GM18502 (cell line): ENCODE measurements at regions not wholly inside any gene's neighbourhood (a gene's known extent, or its start where the extent isn't known, plus 50 kb on each side); places are given as distances from the start of the nearest gene placed in this dataset.
A peak's percentile ranks its signal among the peaks of the same experiment; 100 is the strongest.

Source experiments
- ATAC-seq: cut with Tn5 transposase; IDR thresholded peaks from one replicate; pipeline ENCODE4 v1.9.1; 2021; ENCODE audit warnings: mild to moderate bottlenecking; ENCODE audit not compliant: unreplicated experiment, poor library complexity

DNA sequence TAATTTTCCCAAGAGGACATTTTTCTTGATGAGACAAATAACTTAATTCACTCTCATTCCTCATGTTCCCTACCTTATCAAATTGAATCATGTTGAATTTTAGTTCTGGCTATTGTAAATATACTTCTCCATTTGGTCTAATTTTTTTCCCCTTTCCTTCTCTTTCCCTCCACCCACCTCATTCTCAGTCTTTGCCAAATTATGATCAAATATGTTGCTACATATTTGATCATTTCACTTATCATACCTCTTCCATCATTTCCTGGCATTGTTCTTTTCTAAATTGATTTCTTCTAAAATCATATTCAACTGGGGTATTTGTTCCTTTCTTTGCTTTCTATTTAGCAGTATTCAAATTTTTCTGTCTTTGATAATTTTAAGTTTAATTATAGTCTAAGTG, 52.3 kb downstream of the HDGFL1 start:
- ATAC-seq, result no peak

- ATAC-seq, result no peak
These were observed 53.0 kb downstream of the HDGFL1 start for GRCh38 chr6:22622351-22622750.

DNA sequence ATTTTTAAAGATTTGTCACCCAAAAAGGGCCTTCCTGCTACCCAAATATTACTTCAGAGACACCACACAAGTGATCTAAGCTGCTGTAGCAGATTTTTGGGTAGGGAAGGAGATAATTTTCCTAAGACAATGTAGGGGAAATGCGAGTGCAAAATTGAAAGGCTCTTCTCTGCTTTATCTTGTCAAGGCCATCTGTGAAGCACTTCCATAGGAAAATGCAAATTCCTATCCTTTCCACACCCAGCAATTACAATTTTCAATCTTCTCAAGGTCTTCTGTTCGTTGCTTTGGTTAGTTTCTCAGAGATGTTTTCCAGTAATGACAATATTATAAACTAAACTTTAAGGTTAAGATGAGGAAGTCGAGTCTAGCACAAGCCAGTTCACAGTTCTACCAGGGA, 53.4 kb downstream of the HDGFL1 start:
- no peak for ATAC-seq

DNA sequence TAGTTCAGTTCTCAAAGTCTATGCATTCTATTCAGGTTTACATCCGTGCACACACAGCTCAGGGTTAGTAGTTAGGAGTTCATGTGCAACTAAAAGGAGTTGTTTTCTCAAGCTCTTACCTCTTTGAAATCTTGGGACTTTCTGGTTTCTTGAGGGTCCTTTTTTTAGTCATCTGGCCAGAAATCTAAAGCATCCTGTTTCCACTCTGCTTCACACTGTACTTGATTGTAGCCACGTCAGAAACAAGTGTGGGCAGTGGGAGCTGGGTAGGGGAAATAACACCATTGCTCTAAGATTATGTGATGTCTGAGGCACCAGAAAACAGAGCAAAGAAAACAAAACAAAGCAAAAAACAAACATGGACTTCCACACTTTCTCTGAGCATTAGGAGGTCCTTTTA, 58.3 kb downstream of the HDGFL1 start:
- no peak for ATAC-seq

DNA sequence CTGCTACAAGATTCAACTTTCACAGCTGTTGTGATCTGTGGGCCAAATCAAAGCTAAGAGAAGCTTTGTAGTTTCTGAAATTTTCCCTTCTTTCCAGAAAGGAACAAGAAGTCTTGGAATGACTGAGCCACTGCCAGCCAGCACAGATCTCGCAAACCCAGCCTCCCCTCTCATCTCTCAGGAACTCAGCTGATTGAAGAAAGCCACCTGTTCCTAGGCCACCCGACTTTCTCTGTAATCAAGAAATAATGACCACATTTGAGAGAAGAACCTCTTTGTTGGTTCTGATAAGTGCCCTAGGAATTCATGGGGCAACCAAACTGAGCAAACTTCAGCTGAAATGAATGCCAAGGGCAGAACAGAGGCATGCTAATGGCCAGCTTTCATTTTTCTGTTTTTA, 61.7 kb downstream of the HDGFL1 start:
- no peak for ATAC-seq

DNA sequence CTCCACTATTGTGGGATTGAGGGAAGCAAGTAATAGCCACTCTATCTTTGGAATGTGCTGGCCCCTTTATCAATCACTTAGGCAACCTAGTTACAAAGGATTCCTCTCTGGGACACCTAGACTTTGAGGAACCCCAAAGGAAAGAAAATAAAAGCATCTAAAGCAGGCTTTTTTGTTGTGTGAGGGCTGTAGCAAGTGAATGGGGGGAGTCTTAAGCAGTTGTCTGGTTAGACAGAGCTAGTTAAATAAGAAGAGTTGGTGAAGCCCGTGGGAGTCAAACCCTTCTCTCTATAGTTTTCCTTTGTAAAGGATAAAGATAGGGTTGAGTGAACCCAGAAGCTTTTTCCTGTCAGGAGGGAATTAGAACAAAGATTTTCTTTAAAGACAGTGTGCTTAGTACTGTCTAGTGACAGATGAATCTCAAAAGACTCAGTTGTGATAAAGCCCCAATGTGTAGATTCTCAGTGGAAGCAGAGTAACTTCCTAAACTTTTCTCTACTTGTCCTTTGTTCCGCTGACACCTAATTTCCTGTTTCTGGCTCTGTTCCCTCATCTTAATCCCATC, 63.3 kb downstream of the HDGFL1 start:
- no peak for ATAC-seq

DNA sequence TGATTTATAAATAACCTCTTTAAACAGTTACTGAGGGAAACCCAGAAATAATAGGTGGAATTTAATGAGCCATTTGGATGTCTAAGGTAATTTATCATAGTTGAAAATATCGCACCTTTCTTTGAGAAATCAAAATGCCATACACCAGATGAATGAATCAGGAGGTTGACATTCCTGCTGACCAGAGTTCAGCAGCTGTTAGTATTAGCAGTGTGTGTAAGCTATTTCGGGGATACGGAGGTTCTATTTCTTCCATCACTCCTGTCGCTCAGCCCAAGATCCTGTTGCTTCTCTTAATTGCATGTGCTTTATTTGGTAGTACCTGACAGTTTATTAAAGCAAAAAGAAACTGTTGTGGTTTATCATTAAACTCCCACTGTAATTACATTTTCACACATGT, 67.1 kb downstream of the HDGFL1 start:
- ATAC-seq, result no peak

DNA sequence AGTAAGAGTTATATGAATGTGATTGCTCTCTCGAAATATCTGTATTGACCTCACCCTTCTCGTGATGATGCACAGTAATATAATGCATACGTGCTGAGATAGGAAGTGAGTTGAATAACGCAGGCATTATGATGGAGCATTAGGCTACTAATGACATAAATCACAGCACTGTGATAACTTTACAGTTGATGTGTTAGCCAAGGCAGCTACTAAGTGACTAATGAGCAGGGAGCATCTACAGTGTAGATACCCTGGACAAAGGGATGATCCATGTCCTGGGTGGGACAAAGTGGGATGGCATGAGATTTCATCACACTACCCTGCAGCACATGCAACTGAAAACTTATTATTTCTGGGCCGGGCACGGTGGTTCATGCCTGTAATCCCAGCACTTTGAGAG, 68.4 kb downstream of the HDGFL1 start:
- ATAC-seq, result no peak

- ATAC-seq, result no peak
These were observed 69.0 kb downstream of the HDGFL1 start for GRCh38 chr6:22638320-22638719.

- ATAC-seq, result no peak
These were observed 72.9 kb downstream of the HDGFL1 start for GRCh38 chr6:22642254-22642653.

DNA sequence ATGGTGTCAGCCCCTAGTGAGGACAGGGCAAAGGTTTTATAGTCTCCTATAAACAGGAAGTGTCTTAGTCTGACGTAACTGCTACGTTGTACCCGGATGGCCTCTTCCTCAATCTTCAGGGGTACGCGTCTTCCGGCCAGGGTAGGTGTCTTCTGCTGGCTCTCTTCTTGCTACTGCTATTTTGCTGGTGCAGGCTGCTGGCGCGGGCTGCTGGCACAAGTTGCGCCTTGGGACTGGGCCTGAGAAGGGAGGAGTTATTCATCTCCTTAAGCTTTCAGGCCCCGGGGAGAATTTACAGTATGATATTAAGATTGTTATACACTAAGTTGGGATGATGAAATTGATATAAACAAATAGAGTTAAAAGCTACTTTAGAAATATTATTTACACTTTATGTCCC, 74.4 kb downstream of the HDGFL1 start:
- ATAC-seq, result no peak

DNA sequence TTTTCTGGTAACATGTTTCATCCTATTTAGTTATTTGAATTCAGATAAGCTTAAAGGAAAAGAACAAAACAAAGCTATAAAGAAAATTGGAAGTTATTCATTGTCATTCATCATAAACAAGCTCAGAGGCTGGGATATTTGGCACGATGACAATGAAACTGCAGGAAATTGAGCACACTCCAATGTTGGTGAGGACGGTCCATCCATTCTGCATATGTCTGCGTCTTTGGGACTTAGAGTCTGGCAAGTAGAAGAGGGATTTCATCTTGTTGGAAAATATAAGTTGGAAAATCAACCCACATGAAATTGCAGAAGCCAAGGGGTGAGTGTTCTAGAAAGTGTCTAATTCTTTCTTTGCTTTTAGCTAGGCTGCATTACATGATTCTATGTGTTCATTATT, 78.4 kb downstream of the HDGFL1 start:
- ATAC-seq, result no peak

GRCh38 chr6:22651731-22652130, 82.4 kb downstream of the HDGFL1 start:
- ATAC-seq, result no peak

DNA sequence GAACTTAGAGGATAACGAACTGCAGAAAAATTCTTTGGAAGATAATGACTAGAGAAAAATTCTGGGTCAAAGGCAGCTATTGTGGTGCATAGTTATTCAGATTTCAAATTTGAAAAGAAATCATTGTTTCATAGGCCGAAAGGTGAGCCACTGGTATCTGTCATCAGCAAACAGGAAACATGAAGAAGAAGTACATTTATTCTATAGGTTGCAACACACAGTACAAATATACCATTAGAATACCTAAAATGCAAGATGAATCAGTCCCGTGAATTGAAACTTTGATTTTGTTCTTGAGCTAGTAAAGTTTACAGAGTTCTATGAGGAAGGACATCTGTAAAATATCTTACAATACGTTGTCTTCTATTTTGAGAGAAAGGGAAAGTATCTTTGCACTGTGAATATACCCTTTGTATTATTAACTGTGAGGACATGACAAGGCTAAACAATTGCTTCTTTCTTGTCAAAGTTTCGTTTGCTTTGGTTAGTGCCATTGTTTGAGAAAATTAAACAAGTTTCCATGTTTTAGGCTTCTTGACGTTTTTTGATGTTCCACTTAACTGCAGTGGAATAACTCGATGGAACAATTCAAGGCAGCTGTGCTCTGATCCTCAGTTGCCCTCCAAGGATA, 84.7 kb downstream of the HDGFL1 start:
- ATAC-seq, result no peak

- no peak for ATAC-seq
These were observed 87.5 kb downstream of the HDGFL1 start for GRCh38 chr6:22656706-22657351.

GRCh38 chr6:22657352-22657980, 88.1 kb downstream of the HDGFL1 start:
- peak; percentile 64 for ATAC-seq

DNA sequence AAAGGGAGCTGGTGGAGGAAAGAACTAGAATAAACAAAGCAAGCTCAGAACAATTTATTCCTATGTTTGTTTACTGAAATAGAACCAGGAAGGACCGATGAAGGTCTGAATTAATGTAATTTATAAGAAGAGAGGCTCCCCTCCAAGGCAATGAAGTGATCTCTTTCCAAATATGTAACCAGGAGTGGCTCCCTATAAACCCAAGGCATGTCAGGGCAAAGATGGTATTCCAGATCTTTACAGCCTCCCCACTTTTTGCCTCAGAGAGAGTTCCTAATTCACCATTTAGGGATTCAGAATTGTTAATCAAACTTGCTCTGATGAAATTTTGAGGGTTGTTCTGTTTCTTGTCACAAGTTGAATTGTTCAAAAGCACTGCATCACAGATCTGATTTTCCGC, 88.8 kb downstream of the HDGFL1 start:
- no peak for ATAC-seq

- no peak for ATAC-seq
These were observed 89.6 kb downstream of the HDGFL1 start for GRCh38 chr6:22658934-22659333.

DNA sequence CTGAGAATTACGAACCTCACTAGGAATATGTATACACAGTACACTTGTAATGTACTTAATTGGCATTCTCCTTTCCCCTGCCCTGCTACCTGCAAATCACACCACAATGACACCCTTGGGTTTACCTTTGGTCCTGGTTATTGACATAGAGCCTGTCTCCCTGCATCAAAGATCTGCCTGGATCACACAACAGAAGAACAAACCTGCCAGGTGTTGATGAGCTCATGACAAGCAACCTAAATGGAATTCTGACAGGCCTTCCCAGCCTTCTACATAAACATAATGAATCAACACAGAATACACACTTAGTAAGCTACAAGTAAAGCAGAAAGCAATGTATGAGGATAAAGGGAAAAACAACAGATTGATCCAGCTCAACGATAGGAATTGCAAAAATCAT, 95.6 kb downstream of the HDGFL1 start:
- ATAC-seq, result no peak

GRCh38 chr6:22666021-22666420, 96.7 kb downstream of the HDGFL1 start:
- no peak for ATAC-seq

DNA sequence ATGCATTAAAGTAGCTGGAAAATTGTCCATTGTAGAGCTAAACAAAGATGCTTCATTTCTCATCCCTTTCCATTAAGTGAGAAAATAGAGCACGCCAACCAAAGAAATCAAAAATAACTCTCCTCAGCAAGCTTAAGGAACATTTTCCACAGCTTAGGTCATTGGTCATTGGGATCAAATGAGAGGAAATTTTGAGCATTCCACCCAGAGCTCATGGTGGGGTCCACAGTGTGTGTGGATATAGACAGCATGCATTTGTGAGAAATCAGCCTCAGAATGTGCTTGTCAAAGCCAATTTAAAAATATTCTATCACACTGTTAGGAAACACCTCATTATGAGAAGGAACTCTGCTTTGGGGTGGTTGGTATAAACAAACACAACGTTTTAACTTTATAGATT, 97.2 kb downstream of the HDGFL1 start:
- no peak for ATAC-seq

DNA sequence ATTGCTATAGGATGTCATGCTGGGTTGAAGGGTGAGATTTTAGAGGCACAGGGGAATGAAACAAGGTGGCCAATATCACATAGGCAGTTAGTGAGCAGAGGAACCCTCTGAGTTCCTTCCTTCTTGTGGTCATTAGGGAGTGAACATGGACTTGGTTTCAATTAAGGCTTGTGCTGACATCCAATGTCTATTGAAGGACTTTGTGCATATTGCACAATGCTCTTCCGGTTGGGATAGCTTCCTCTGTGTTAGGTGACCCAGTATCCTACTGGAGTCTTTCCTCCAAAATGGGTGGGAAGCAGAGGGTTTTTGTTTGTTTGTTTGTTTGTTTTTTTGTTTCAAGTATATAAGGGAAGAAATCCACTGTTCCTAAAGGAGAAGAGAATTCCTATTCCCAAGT, 98.5 kb downstream of the HDGFL1 start:
- no peak for ATAC-seq
